Stimulated activated CD4-positive, alpha-beta T cell treated with anti-CD3 and anti-CD28 coated beads, Interleukin-1b, Interleukin-23, amount 100 ng/mL, for 4 hours (primary cell): ENCODE measurements at regions not wholly inside any gene's neighbourhood (a gene's known extent, or its start where the extent isn't known, plus 50 kb on each side); places are given as distances from the start of the nearest gene placed in this dataset.

ENCODE experiments used
- DNase-seq, 2 donors: peaks; one replicate each; pipeline ENCODE4 v3.0.0-alpha.2; 2020; ENCODE audit warnings: low read depth in 2 of 2

DNA sequence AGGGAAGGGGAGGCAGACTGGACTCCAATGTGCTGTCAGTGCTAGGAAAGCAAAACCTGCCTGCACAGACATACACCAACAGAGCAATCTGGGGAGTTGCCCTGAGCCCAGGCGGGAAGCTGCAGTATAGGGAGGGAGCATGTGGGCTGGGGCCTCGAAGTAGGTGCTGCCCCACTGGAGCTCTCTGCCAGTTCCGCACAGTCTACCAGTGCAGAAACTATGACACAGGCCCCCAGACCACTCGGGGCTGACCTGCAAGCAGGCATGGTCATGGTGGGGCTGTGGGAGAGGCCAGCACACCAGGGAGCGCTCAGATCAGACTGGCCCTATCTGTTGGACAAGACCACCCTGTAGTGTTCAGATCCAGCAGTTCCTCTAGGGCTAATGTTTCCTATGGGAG, 344.1 kb upstream of the TRAM1L1 start:
- no peak for DNase-seq

DNA sequence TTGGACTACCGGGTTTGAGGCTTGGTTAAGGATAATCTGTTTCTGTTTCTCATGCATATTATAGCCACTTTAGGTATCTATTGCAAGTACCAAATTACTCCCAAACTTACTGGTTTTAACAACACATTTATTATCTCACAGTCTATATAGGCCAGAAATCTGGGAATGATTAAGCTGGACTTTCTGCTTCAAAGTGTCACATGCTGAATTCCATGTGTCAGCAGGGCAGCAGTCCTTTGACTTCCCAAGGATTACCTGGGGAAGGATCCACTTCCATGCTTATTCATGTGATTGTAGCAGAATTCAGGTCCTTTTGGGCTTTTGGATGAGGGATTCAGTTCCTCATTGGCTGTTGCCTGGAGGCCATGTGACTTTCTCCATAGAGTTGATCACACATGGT, 349.0 kb upstream of the TRAM1L1 start:
- no peak for DNase-seq

DNA sequence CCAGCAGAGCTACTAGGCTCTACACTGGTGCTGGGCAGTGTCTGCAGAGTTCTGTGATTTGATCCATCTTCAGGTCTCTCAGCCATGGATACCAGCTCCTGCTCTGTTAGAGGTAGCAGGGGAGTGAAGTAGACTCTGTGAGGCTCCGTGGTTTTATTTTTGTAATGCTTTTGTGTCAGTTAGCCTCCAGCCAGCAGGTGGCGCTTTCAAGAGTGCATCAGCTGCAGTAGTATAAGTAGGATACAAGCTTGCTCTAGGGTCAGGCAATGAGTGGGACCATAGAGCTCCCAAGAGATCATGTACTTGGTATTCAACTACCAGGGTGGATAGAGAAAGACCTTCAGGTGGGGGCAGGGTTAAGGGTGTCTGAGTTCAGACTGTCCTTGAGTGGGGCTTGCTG, 362.5 kb upstream of the TRAM1L1 start:
- peak in 1 of 2 donors; percentile 7 for DNase-seq

DNA sequence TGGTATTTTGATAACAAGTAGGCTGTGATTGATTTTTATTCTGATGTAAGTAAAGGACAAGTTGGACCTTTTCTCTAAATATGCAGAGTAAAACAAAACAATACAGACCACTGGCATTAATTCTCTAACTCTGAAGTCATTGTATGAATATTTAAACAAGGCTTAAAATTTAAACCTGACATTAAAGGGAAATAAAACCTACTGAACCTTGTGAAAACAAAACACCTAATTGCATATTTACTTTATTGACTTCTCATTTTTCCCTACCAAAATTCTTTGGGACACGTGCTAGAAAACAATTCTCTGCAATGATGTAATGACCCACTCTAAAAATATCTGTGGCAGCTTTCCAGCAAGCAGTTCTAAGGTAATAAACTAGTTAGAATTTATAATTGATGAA, 369.7 kb upstream of the TRAM1L1 start:
- DNase-seq, result no peak

DNA sequence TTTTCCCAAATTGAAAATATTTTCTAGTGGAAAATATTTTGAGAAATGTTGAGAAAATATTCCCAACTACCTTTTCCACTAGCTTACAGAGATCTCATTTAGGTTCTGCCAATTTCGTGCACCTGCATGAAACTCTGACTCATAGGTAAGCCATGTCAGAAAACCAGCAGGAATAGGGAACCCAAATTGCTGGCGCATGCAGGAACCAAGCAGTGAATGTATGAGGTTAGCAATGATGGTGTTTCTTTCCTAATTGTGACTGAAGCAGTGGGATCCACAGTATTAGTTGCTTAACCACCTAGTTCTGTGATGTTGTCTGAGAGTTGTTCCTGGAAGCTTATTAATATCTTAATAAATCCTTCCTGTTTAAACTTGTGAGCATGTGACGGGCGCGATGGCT, 381.0 kb upstream of the TRAM1L1 start:
- DNase-seq, result no peak

DNA sequence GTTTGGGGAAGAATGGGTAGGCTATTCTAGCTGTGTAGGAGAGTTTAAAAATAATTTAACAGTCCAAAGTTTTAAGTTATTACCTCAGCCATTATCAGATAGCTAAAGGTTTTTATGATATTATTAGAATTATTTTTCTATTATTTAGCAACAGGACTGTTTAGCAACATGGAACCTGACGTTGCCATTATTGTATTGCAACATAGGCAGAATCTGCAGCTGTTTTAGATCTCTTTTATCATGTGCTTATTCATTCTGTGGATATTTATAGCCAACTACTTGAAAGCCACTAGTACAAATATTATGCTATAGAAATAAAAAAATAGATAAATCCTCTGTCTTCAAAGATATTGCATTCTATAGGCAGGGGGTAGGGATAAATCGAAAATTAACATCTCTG, 382.0 kb upstream of the TRAM1L1 start:
- DNase-seq, result no peak

DNA sequence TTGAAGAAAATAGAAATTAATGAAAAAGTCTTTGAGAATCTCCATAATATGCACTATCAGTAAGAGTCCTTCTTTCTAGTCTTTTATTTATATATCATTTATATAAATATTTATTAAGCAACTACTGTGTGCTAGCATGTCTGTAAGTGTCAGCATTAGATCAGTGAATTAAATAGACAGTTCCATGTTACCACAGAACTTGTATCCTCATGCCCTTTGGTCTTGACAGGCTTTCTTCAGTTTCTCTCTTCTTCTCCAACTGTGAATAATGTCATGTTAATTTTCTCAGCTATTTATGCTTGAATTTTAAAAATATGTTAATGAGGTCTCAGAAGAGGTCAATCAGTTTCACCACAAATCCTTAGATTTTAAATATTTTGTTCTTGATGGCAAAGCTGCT, 389.6 kb upstream of the TRAM1L1 start:
- DNase-seq, result no peak

DNA sequence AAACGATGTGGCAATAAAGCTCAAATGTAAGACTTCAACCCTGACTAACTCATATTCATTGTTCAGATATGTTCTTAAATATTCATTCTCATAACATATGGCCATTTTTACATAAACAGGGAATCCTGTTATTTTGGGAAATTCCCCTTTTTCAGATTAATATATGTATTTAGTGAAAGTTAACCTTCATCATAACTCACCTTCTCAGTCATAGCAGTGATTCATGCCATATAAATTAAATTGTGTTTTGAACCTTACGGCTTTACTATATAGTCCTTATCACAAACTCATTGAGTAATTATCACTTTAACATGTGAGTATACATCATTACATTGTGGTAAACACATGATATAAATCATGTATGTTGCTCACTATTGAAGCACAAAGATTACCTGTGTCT, 392.5 kb upstream of the TRAM1L1 start:
- no peak for DNase-seq

DNA sequence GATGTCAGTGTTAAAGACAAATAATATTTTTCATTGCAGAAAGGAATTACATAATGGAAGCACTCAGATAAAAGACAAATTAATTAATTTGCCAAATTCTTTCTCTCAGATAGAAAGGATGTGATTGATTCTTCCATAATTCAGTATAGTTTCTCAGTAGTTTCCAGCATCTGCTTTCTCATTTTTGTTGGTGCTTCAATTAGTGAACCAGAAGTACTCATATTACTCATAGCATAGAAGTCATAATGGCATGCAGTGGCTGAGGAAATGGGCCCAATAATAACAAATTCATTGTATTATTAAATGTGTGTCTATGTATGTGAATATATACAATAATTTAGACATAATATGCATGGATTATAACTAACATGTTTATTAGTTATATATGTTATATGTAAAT, 393.3 kb upstream of the TRAM1L1 start:
- no peak for DNase-seq

DNA sequence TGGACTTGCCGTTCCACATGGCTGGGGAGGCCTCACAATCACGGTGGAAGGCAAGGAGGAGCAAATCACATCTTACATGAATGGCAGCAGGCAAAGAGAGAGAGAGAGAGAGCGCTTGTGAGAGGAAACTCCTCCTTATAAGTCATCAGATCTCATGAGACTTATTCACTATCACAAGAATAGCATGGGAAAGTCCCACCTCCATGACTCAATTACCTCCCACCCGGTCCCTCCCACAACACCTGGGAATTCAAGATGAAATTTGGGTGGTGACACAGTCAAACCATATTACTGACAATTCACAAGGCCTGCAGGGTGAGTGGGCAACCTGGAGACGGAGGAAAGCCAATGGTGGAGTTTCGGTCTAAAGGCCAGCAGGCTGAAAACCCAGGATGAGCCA, 394.3 kb upstream of the TRAM1L1 start:
- no peak for DNase-seq

DNA sequence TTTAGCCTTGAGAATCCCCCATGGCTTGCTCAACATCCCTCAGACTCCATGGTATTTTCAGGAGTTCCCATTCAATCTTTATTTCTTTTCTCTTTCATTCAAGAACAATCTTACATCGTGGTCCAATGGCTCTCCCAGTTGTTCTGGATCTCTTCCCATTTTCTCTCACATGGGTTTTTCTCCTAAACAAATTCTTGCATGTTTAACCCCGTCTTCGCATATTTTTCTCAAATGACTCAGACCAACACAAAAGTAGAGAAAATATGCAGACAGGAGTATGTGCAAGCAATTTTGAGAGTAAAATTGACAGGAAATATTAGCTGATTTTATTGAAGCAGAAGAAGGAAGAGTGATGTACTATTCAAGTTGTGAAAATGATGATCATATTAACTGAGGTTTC, 396.4 kb upstream of the TRAM1L1 start:
- no peak for DNase-seq

DNA sequence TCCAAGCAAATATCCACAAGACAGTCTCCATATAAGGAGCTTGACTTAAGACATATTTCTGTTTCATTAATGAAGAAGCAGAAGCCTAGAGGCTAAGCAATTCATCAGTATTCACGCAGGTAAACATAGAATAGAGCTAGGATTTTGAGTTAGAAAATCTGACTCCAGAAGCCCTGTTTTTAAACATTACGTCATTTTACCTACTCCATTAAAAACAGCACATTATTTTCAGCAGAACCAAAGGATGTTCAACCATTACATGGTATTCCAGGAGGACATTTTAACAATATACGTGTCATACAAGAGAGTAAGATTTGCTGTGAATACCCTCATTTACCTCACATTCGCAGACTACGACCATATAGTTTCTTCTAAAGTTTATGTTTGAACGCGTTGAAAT, 403.3 kb upstream of the TRAM1L1 start:
- no peak for DNase-seq

DNA sequence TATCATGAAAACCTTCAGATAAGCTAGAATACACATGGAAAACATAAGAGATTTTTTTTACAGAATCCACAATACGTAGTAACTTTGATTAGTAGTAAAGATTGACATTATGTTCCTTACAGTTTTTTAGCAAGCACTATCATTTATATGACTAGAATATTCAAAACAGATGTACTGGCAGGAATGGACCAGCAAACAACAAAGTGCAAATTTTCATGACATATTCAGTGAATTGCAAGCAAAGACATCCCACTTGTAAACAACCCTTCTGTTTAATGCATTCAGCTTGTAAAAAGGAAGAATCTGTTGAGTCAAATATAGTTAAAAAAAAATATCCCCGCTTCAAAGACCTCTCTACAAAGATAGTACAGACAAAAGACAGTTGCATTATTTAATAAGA, 403.7 kb upstream of the TRAM1L1 start:
- no peak for DNase-seq

DNA sequence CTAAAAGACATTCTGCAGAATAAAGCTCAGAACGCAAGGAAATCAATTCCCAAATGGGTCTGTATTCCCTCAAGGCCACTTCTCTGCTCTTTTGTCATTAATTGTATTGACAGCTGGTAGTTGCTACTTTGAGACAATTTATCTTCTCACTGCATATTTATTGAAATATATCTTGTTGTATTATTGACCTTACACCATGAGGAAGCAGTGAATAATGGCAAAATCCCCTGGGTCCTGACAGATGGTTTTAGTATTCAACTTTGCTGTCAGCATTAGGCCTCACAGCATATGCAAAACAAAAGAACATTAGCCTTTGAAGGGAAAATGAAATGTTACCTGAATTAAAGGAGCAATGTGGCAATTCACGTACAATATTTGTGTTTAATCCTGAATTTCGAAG, 406.1 kb upstream of the TRAM1L1 start:
- DNase-seq, result no peak

DNA sequence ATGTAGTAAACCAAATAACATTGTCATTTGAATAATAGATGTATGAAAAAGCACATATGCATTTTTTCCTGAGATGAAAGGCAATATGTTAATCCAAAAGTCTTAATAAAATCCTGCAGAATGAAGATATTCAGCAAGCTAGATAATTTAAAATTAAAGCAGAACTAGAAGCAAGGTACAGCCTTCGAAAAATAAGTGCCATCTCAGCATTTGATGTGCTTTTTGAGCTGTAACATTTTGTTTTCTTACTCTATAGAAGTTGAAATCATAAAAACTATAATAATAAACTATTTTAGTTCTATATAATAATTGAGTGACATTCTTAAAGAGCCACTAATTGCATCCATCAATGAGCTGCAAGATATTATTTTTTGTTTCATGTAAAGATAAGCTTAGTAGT, 410.4 kb upstream of the TRAM1L1 start:
- no peak for DNase-seq

DNA sequence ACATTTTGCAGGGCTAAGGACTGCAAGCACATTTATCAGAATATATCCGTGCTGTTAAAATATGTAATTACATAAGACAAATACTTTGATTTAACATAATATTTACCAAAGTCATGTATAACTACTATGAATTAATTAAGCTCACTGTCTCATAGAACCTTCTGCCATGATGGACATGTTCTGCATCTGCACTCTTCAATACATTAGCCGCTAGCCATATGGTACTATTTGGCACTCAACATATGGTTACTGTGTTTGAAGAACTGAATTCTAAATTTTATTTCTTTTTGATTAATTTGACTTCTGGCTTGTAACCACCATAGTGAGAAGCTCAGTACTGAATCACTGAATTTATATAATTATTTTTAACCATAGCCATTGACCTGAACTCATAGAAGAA, 427.0 kb upstream of the TRAM1L1 start:
- no peak for DNase-seq

DNA sequence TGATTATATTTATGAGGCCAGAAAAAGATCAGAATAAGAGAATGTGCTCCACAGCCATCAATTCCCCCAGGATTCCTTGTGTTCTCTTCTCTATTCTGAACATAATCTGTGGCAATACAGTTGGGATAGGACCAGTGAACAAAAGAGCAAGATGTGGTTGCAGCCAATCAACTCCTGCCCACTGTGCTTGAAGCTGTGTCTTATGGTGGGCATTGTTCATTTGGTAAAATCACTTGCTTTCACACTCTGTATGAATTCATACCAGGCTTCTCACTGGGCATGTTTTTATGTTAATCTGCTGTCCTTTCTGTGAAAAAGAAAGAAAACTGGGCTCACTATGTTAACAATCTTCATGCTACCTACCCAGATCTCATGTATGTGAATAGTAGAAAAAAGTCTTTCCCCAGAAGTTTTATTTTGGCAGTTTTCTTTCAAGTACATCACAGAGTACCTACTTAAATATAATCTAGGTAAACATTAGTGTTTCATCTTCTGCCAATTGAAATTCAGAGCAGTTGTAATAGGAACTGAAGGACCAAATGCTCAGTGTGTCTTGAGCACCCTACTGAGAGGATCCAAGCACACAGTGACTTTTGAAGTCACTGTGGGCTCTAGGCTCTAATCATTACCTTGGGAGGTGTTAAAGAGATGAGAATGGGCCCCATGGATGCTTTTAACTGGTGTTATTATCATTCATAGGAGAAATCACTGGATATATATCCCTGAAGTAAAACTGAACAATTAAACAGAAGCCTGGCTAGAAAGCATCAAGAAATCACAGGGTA, 429.2 kb upstream of the TRAM1L1 start:
- no peak for DNase-seq

DNA sequence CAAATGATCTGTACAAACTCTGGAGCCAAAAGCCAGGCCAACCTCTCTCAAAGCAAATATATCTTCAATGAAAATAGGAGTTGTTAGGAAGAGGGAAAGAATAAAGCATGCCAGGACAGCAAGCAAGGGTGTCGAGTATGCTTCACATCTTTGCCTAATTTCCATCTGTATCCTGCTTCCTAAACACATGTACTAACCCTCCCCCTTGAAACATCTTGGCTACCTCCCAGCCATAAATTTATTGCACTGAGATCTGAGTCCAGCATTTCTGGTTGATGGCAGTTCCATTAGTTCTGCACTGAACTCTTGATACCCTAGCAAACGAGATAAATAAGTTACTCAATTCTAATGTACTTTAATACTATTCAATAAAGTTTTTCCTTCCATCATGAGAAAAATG, 430.5 kb upstream of the TRAM1L1 start:
- DNase-seq, result no peak

DNA sequence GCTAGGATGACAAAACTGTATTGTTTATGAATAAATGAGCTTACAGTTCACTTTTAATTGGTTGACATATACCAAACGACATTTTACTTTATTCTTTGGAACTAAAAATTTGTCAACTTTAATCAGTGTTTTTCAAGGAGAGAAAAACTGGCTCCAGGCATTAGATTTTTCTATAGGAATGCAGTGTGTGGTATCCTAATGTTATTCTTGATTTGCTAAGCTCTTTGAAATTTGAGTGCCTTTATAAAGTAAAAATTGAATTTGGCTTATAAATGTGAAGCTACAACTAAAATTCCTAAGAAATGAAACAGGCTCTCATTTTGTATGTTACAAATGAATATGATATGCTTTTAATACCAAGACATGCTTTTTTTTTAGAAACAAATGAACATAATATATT, 442.2 kb upstream of the TRAM1L1 start:
- no peak for DNase-seq

DNA sequence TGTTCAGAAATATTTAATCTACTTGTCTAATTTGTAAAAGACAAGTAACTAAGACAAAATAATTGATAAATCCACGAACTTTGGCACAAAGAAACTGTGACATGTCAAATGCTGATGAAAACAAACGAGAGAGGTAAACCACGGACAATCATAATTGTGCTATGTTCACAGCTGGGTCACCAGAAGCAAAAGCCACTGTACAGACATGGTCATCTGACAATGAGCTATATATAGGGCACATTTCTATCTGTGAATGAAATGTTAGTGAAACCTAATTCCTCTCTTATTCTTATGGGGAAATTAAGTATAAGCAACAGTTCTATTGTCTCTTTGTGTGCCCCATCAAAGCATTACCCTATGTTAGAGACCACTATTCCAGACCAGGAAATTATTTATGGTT, 444.0 kb upstream of the TRAM1L1 start:
- no peak for DNase-seq

DNA sequence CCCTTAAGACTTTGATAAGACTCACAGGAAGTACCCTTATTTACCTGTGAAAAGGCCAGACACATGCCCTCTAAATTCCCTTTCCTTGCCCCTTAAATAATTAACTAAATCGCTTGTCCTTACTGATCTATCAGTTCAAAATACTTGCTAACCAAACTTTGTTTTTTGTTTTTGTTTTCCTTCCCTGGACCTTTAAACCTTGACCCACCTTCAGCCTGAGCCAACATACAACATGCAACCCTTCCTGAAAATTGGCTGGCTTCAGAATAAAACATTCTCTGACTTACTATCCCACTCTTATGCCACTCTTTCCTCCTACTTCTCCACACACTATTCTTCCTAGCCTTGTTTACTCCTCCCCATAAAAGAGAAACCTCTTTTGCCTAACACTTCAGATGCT, 448.1 kb upstream of the TRAM1L1 start:
- no peak for DNase-seq

DNA sequence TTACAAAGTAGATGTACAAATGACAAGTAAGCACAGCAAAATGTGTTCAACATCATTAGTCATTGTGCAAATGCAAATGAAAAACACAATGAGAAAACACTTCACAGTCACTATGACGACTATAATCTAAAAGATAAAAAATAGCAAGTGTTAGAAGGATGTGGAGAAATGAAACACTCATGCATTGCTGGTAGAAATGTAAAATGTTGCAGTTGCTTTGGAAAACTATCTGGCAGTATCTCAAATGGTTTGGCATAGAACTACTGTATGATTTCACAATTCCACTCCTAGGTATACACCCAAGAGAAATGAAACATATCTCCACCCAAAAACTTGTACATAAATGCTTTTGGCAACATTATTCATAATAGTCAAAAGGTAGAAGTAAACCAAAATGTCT, 459.7 kb upstream of the TRAM1L1 start:
- no peak for DNase-seq

DNA sequence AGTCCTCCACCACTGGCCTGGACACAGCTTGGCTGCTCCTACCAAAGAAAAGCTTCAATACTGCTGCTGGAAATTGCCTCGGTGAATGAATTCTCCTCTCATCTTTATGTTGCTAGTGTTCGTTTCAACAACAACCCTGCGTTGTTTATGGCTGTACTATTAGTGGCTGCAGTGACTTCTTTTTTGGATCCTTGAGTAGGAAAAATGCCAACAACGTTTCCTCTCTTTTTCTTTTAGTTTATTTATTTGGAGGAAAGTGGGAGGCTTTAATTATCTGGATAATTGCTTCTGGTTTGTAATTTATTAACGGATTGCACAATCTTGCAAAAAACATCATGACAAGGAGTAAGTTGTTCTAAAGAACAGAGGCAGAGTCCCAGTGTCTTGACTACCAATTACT, 464.1 kb upstream of the TRAM1L1 start:
- no peak for DNase-seq

DNA sequence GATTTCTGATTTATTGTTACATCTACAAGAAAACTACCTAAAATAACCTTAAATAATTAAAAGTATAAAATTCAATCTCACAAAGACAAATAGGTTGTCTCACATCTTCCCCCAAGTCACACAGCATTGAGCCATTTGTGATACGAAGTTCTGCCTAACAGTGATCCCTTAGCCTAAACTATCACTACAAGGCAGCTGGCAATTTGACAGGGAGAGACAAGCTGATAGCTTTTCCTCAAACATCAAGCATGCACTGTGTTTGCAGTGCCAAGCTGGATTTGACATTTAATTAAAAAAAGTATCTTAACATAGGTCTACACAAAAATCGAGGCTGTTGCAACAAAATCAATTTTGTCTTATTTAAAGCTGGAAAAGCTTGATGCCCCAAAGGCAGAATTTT, 464.7 kb upstream of the TRAM1L1 start:
- DNase-seq, result no peak
